RWPE2 (cell line): ENCODE measurements at regions not wholly inside any gene's neighbourhood (a gene's known extent, or its start where the extent isn't known, plus 50 kb on each side); places are given as distances from the start of the nearest gene placed in this dataset.

Source experiments
- ATAC-seq: fragments of 200-7000 bp; cut with Tn5 transposase; 3 replicates; pipeline ENCODE4 v1.9.1; 2021; ENCODE audit warnings: low read depth
- DNase-seq: peaks from one replicate; pipeline ENCODE4 v3.0.0-alpha.2; 2020; ENCODE audit warnings: low spot score
- H3K27ac ChIP-seq: fragments of 450-650 bp; 2 replicates; pipeline ENCODE4 v1.5.1; 2017; ENCODE audit warnings: mild to moderate bottlenecking; ENCODE audit not compliant: poor library complexity, severe bottlenecking
- H3K27me3 ChIP-seq: fragments of 250-450 bp; sonication (Bioruptor Pico); 2 replicates; pipeline ENCODE4 v1.5.1; 2021; ENCODE audit warnings: mild to moderate bottlenecking, moderate library complexity; ENCODE audit not compliant: insufficient read depth, poor library complexity, severe bottlenecking
- H3K36me3 ChIP-seq: fragments of 250-450 bp; sonication (Bioruptor Pico); 2 replicates; pipeline ENCODE4 v1.5.1; 2020; ENCODE audit warnings: low read depth, mild to moderate bottlenecking, moderate library complexity
- H3K4me1 ChIP-seq: fragments of 250-450 bp; sonication (Bioruptor Pico); 2 replicates; pipeline ENCODE4 v1.5.1; 2021; ENCODE audit warnings: mild to moderate bottlenecking, moderate library complexity; ENCODE audit not compliant: insufficient read depth, poor library complexity, severe bottlenecking
- H3K4me3 ChIP-seq: fragments of 250-450 bp; sonication (Bioruptor Pico); 2 replicates; pipeline ENCODE4 v1.5.1; 2021; ENCODE audit warnings: mild to moderate bottlenecking, moderate library complexity; ENCODE audit not compliant: severe bottlenecking
- H3K9me3 ChIP-seq: fragments of 250-450 bp; sonication (Bioruptor Pico); 2 replicates; pipeline ENCODE4 v1.5.1; 2021; ENCODE audit warnings: mild to moderate bottlenecking, moderate library complexity; ENCODE audit not compliant: severe bottlenecking
- TF ChIP-seq, protein P1 (sequence below): fragments of 450-650 bp; IDR thresholded peaks from one replicate; pipeline ENCODE4 v1.5.1; 2017; ENCODE audit warnings: mild to moderate bottlenecking, moderate library complexity; ENCODE audit not compliant: poor library complexity, severe bottlenecking

DNA sequence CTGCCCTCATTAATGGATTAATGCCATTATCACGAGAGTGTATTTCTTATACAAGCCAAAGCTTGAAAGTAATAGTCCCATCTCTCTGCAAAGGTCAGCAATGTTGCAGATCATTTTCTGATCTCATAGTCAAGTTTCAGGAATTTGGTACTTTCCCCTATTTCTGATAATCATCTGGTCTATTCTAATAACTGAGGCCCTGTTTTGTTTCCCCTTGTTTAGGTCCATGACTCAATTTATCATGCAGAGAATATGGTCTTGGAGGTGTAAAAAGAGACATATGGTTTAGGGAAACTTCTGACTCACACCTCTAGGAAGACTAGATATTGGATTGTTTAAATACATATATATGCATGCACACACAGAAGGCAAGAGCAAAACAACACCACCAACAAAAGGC, 339.3 kb upstream of the NUDT12 start:
- Histone ChIP-seq H3K4me1 (no peaks in the 10 kb centered on the region), H3K27me3 (no peaks in the 10 kb centered on the region), H3K27ac (no peak overlapping the region), H3K4me3 (no peak overlapping the region), H3K9me3 (no peaks in the 10 kb centered on the region), H3K36me3 (no peaks in the 10 kb centered on the region)
- DNase-seq (no peak), ATAC-seq (no peak)
- TF ChIP-seq, protein P1, sequence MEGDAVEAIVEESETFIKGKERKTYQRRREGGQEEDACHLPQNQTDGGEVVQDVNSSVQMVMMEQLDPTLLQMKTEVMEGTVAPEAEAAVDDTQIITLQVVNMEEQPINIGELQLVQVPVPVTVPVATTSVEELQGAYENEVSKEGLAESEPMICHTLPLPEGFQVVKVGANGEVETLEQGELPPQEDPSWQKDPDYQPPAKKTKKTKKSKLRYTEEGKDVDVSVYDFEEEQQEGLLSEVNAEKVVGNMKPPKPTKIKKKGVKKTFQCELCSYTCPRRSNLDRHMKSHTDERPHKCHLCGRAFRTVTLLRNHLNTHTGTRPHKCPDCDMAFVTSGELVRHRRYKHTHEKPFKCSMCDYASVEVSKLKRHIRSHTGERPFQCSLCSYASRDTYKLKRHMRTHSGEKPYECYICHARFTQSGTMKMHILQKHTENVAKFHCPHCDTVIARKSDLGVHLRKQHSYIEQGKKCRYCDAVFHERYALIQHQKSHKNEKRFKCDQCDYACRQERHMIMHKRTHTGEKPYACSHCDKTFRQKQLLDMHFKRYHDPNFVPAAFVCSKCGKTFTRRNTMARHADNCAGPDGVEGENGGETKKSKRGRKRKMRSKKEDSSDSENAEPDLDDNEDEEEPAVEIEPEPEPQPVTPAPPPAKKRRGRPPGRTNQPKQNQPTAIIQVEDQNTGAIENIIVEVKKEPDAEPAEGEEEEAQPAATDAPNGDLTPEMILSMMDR, result no peak

GRCh38 chr5:103896593-103896992, 334.0 kb upstream of the NUDT12 start:
- H3K27ac ChIP-seq, result no peak overlapping the region
- DNase-seq, result no peak
- no peaks in the 10 kb centered on the region for H3K4me1 ChIP-seq
- H3K27me3 ChIP-seq, result no peaks in the 10 kb centered on the region
- TF ChIP-seq, protein P1, result no peak
- H3K9me3 ChIP-seq, result no peaks in the 10 kb centered on the region
- no peaks in the 10 kb centered on the region for H3K36me3 ChIP-seq
- ATAC-seq, result no peak
- H3K4me3 ChIP-seq, result no peak overlapping the region

DNA sequence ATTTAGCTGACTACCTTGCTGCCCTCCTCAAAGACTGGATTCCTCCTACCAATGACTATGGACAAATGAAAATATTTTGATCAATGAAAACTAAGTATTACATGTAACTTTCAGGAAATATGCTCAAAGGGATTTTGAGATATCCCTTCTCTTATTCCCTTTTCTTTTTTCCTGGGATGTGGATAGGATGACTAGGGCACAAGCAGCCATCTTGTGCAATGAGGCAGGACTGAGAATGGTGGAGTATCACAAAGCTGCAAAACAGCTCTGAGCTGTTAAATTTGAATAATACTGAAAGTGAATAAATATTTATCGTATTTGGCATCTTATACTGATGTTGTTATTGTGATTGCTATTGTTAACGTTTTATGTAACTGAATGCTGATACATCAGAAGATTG, 333.1 kb upstream of the NUDT12 start:
- no peak for DNase-seq
- Histone ChIP-seq H3K36me3 (no peaks in the 10 kb centered on the region), H3K27ac (no peak overlapping the region), H3K9me3 (no peaks in the 10 kb centered on the region), H3K4me3 (no peak overlapping the region), H3K27me3 (no peaks in the 10 kb centered on the region), H3K4me1 (no peaks in the 10 kb centered on the region)
- no peak for ATAC-seq
- TF ChIP-seq, protein P1, result no peak

GRCh38 chr5:103894882-103895281, 332.3 kb upstream of the NUDT12 start:
- no peaks in the 10 kb centered on the region for H3K36me3 ChIP-seq
- TF ChIP-seq, protein P1, result no peak
- no peak for DNase-seq
- H3K4me3 ChIP-seq, result no peak overlapping the region
- no peak for ATAC-seq
- H3K9me3 ChIP-seq, result no peaks in the 10 kb centered on the region
- H3K27me3 ChIP-seq, result no peaks in the 10 kb centered on the region
- H3K4me1 ChIP-seq, result no peaks in the 10 kb centered on the region
- no peak overlapping the region for H3K27ac ChIP-seq

DNA sequence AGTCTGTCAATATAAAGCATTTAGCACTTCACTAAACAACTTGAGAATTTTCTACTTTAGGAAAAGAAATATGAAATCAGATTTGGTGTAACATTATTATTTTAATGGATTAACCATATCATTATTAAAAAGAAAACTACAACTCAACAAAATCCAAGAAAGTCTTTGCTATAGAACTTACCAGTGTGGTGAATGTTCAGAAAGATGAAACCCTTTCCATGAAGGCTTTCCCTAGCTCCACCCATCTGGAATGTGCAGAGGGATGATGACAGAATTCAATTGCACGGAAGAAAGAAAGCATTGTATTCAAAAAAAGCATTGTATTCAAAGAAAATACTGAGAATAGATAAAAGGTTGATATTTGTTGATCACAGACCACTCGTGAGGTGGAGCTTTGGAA, 328.6 kb upstream of the NUDT12 start:
- TF ChIP-seq, protein P1, result no peak
- Histone ChIP-seq H3K27me3 (no peaks in the 10 kb centered on the region), H3K36me3 (no peaks in the 10 kb centered on the region), H3K4me1 (no peaks in the 10 kb centered on the region), H3K9me3 (no peaks in the 10 kb centered on the region), H3K27ac (no peak overlapping the region), H3K4me3 (no peak overlapping the region)
- ATAC-seq, result peak; percentile 51; the same call in 1 of the 3 replicates
- DNase-seq, result no peak
